WTC11 (cell line): ENCODE measurements at regions not wholly inside any gene's neighbourhood (a gene's known extent, or its start where the extent isn't known, plus 50 kb on each side); places are given as distances from the start of the nearest gene placed in this dataset.

Source experiments
- ATAC-seq: fragments of 200-7000 bp; cut with Tn5 transposase; 2 replicates; pipeline ENCODE4 v1.10.0; 2021; ENCODE audit warnings: mild to moderate bottlenecking, moderate library complexity
- CTCF ChIA-PET: fragments of 300-600 bp; sonication (Branson Sonifier 250); formaldehyde crosslinking; loops from one replicate; lab custom pipeline; 2021; ENCODE audit warnings: antibody characterized with exemption; lab: Charles Lee
- POLR2A ChIA-PET: fragments of 350-600 bp; sonication (Branson Sonifier 250); formaldehyde crosslinking; loops from one replicate; lab custom pipeline; 2021; ENCODE audit warnings: antibody characterized with exemption; lab: Charles Lee
- DNase-seq: peaks from one replicate; pipeline ENCODE4 v3.0.0; 2021; ENCODE audit warnings: low spot score
- H3K27ac Mint-ChIP-seq: 2 replicates; pipeline ENCODE4 v1.8.0; 2021; ENCODE audit warnings: mixed read lengths
- H3K27me3 Mint-ChIP-seq: 2 replicates; pipeline ENCODE4 v1.8.0; 2021; ENCODE audit warnings: low read depth, mild to moderate bottlenecking, moderate library complexity, mixed read lengths
- H3K36me3 Mint-ChIP-seq: 2 replicates; pipeline ENCODE4 v1.8.0; 2021; ENCODE audit warnings: mixed read lengths
- H3K4me1 Mint-ChIP-seq: 2 replicates; pipeline ENCODE4 v1.8.0; 2022; ENCODE audit warnings: mixed read lengths
- H3K4me3 Mint-ChIP-seq: 2 replicates; pipeline ENCODE4 v1.8.0; 2021; ENCODE audit warnings: mild to moderate bottlenecking, moderate library complexity, mixed read lengths
- H3K9me3 Mint-ChIP-seq: 2 replicates; pipeline ENCODE4 v1.8.0; 2021; ENCODE audit warnings: mixed read lengths
- AFF4 ChIP-seq: sonication (generic); formaldehyde crosslinking; IDR thresholded peaks from 2 replicates; pipeline ENCODE4 v1.8.1; 2023; ENCODE audit warnings: mild to moderate bottlenecking, missing genetic modification reagents, borderline replicate concordance
- E2F1 ChIP-seq: sonication (generic); formaldehyde crosslinking; IDR thresholded peaks from 2 replicates; pipeline ENCODE4 v1.8.0; 2022; ENCODE audit warnings: mild to moderate bottlenecking, missing genetic modification reagents
- ESRRA ChIP-seq: sonication (generic); formaldehyde crosslinking; IDR thresholded peaks from 2 replicates; pipeline ENCODE4 v1.8.1; 2022; ENCODE audit warnings: mild to moderate bottlenecking, missing genetic modification reagents, borderline replicate concordance
- IRF1 ChIP-seq: sonication (generic); formaldehyde crosslinking; IDR thresholded peaks from 2 replicates; pipeline ENCODE4 v1.8.0; 2023; ENCODE audit warnings: missing genetic modification reagents
- JUN ChIP-seq: sonication (generic); formaldehyde crosslinking; IDR thresholded peaks from 2 replicates; pipeline ENCODE4 v1.8.0; 2023; ENCODE audit warnings: mild to moderate bottlenecking, missing genetic modification reagents
- NFYB ChIP-seq: sonication (generic); formaldehyde crosslinking; conservative IDR thresholded peaks from 2 replicates; pipeline ENCODE4 v1.8.0; 2022; ENCODE audit warnings: low read depth, missing genetic modification reagents
- NR1H2 ChIP-seq: sonication (generic); formaldehyde crosslinking; IDR thresholded peaks from 2 replicates; pipeline ENCODE4 v1.9.0; 2021; ENCODE audit warnings: mild to moderate bottlenecking, moderate library complexity, missing genetic modification reagents
- NR2C2 ChIP-seq: sonication (generic); formaldehyde crosslinking; IDR thresholded peaks from 2 replicates; pipeline ENCODE4 v1.8.0; 2022; ENCODE audit warnings: mild to moderate bottlenecking, missing genetic modification reagents
- RORB ChIP-seq: fragments of 250-450 bp; sonication (Bioruptor Pico); IDR thresholded peaks from 2 replicates; pipeline ENCODE4 v1.9.0; 2021; ENCODE audit warnings: mild to moderate bottlenecking
- TCF7 ChIP-seq: sonication (generic); formaldehyde crosslinking; IDR thresholded peaks from 2 replicates; pipeline ENCODE4 v1.8.0; 2022; ENCODE audit warnings: mild to moderate bottlenecking, low read depth, missing genetic modification reagents, moderate library complexity
- ZMAT4 ChIP-seq: fragments of 250-450 bp; sonication (Bioruptor Pico); IDR thresholded peaks from 2 replicates; pipeline ENCODE4 v1.9.0; 2021; ENCODE audit warnings: mild to moderate bottlenecking
- ZNF138 ChIP-seq: sonication (generic); formaldehyde crosslinking; conservative IDR thresholded peaks from 2 replicates; pipeline ENCODE4 v1.8.1; 2022; ENCODE audit warnings: mild to moderate bottlenecking, moderate library complexity, missing genetic modification reagents
- ZNF317 ChIP-seq: sonication (generic); formaldehyde crosslinking; IDR thresholded peaks from 2 replicates; pipeline ENCODE4 v1.8.1; 2023; ENCODE audit warnings: low read depth, mild to moderate bottlenecking, moderate library complexity, missing genetic modification reagents, borderline replicate concordance
- ZNF423 ChIP-seq: fragments of 250-450 bp; sonication (Bioruptor Pico); IDR thresholded peaks from 2 replicates; pipeline ENCODE4 v2.1.2; 2022; ENCODE audit warnings: mild to moderate bottlenecking, moderate library complexity
- ZNF671 ChIP-seq: fragments of 250-450 bp; sonication (Bioruptor Pico); IDR thresholded peaks from 2 replicates; pipeline ENCODE4 v1.8.0; 2021; ENCODE audit warnings: mild to moderate bottlenecking
- TF ChIP-seq, protein P1 (sequence below): fragments of 250-450 bp; sonication (Bioruptor Pico); IDR thresholded peaks from 2 replicates; pipeline ENCODE4 v1.9.0; 2021; ENCODE audit warnings: mild to moderate bottlenecking, borderline replicate concordance
- TF ChIP-seq, protein P2 (sequence below): fragments of 250-450 bp; sonication (Bioruptor Pico); IDR thresholded peaks from 2 replicates; pipeline ENCODE4 v1.9.0; 2021; ENCODE audit warnings: moderate library complexity, mild to moderate bottlenecking, inconsistent platforms, borderline replicate concordance

DNA sequence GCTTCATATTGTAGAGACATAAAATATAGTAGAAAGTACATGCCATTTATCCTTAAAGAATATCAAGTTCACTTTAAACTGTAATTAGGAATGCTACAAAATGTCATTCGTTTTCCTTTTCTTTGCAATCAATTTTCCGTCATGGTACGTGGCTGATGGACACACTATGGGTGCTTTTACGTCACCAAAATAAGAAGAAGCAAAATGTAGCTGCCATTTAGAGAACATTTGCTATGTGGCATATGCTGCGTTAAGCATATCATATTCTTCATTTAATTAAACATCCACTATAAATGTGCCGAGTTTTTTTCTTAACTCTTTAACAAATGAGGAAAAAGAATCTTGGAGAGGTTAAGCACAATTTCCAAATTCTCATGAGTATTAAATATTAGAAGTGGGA is 1358.5 kb upstream of the NXPH2 start:
- Mint-ChIP-seq H3K4me3 (no peak overlapping the region), H3K27ac (no peak overlapping the region), H3K27me3 (peaks cover under 1% of the 10 kb centered on the region; the same call in 1 of the 2 replicates), H3K4me1 (peaks cover 13% of the 10 kb centered on the region), H3K9me3 (0 out of 2 replicates have a peak, but pooled peaks cover 4% of the 10 kb centered on the region), H3K36me3 (no peaks in the 10 kb centered on the region)
- ChIA-PET POLR2A (no interaction called here), CTCF (no interaction called here)
- no peak for DNase-seq
- ATAC-seq: no peak
- no peak for TF ChIP-seq ZNF317 (CRISPR knock-in tag)
- no peak for TF ChIP-seq AFF4 (CRISPR knock-in tag)
- no peak for TF ChIP-seq NR2C2
- TF ChIP-seq, protein P1, sequence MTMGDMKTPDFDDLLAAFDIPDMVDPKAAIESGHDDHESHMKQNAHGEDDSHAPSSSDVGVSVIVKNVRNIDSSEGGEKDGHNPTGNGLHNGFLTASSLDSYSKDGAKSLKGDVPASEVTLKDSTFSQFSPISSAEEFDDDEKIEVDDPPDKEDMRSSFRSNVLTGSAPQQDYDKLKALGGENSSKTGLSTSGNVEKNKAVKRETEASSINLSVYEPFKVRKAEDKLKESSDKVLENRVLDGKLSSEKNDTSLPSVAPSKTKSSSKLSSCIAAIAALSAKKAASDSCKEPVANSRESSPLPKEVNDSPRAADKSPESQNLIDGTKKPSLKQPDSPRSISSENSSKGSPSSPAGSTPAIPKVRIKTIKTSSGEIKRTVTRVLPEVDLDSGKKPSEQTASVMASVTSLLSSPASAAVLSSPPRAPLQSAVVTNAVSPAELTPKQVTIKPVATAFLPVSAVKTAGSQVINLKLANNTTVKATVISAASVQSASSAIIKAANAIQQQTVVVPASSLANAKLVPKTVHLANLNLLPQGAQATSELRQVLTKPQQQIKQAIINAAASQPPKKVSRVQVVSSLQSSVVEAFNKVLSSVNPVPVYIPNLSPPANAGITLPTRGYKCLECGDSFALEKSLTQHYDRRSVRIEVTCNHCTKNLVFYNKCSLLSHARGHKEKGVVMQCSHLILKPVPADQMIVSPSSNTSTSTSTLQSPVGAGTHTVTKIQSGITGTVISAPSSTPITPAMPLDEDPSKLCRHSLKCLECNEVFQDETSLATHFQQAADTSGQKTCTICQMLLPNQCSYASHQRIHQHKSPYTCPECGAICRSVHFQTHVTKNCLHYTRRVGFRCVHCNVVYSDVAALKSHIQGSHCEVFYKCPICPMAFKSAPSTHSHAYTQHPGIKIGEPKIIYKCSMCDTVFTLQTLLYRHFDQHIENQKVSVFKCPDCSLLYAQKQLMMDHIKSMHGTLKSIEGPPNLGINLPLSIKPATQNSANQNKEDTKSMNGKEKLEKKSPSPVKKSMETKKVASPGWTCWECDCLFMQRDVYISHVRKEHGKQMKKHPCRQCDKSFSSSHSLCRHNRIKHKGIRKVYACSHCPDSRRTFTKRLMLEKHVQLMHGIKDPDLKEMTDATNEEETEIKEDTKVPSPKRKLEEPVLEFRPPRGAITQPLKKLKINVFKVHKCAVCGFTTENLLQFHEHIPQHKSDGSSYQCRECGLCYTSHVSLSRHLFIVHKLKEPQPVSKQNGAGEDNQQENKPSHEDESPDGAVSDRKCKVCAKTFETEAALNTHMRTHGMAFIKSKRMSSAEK (CRISPR knock-in tag): no peak
- TF ChIP-seq NFYB (CRISPR knock-in tag): no peak
- TF ChIP-seq ZNF671: no peak
- TF ChIP-seq, all 79 proteins: peak for 0

GRCh38 chr2:140136861-140137260 is 1356.7 kb upstream of the NXPH2 start:
- ChIA-PET CTCF (no interaction called here), POLR2A (no interaction called here)
- no peaks in the 10 kb centered on the region for H3K27me3 Mint-ChIP-seq
- no peaks in the 10 kb centered on the region for H3K36me3 Mint-ChIP-seq
- no peak for ATAC-seq
- H3K27ac Mint-ChIP-seq: no peak overlapping the region
- no peak overlapping the region for H3K4me3 Mint-ChIP-seq
- no peak for TF ChIP-seq TCF7 (CRISPR knock-in tag)
- TF ChIP-seq ZNF138 (CRISPR knock-in tag): no peak
- no peak for TF ChIP-seq E2F1
- TF ChIP-seq, protein P2, sequence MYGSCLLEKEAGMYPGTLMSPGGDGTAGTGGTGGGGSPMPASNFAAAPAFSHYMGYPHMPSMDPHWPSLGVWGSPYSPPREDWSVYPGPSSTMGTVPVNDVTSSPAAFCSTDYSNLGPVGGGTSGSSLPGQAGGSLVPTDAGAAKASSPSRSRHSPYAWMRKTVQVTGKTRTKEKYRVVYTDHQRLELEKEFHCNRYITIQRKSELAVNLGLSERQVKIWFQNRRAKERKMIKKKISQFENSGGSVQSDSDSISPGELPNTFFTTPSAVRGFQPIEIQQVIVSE (CRISPR knock-in tag): no peak
- TF ChIP-seq IRF1 (CRISPR knock-in tag): no peak
- no peak for TF ChIP-seq ESRRA
- no peak for TF ChIP-seq JUN (CRISPR knock-in tag)
- TF ChIP-seq ZNF423 (CRISPR knock-in tag): no peak
- no peak for TF ChIP-seq RORB (CRISPR knock-in tag)
- TF ChIP-seq ZMAT4 (CRISPR knock-in tag): no peak
- no peak for TF ChIP-seq NR1H2 (CRISPR knock-in tag)
- peaks cover 13% of the 10 kb centered on the region for H3K4me1 Mint-ChIP-seq
- no peak for DNase-seq
- H3K9me3 Mint-ChIP-seq: 0 out of 2 replicates have a peak, but pooled peaks cover 4% of the 10 kb centered on the region
